GM12878 (cell line): ENCODE measurements at regions not wholly inside any gene's neighbourhood (a gene's known extent, or its start where the extent isn't known, plus 50 kb on each side); places are given as distances from the start of the nearest gene placed in this dataset.

Experiments used
- ATAC-seq: fragments of 200-7000 bp; cut with Tn5 transposase; 3 replicates; pipeline ENCODE4 v1.9.1; 2020; ENCODE audit warnings: mild to moderate bottlenecking, moderate library complexity
- BruUV-seq: library from RNA; stranded (reverse); fragments of 400-500 nt; replicated peaks from 2 replicates; lab custom pipeline; 2021; lab: Mats Ljungman, UMichigan
- CTCF ChIA-PET: fragments of 300-600 bp; sonication (Branson Sonifier 250); formaldehyde crosslinking; extraction: SDS; loops from one replicate; lab custom pipeline; 2021; ENCODE audit warnings: inconsistent platforms; lab: Yijun Ruan, JAX
- POLR2A ChIA-PET: fragments of 350-600 bp; formaldehyde crosslinking; extraction: SDS; loops from one replicate; lab custom pipeline; 2021; ENCODE audit warnings: inconsistent platforms; lab: Charles Lee
- RAD21 ChIA-PET: fragments of 300-600 bp; sonication (Branson Sonifier 250); formaldehyde crosslinking; loops from one replicate; lab custom pipeline; 2023; ENCODE audit warnings: antibody characterized with exemption; ENCODE audit not compliant: unreplicated experiment; lab: Charles Lee
- SMC1A ChIA-PET: fragments of 300-600 bp; sonication (Branson Sonifier 250); formaldehyde crosslinking; loops from one replicate; lab custom pipeline; 2023; ENCODE audit not compliant: unreplicated experiment, uncharacterized antibody; lab: Charles Lee
- DNase-seq: peaks from one replicate; pipeline ENCODE4 v3.0.0-alpha.2; 2011; ENCODE audit warnings: low read depth, low spot score
- FAIRE-seq: peaks from 3 replicates; lab custom pipeline; 2011; peaks lifted over from hg19 to GRCh38; lab: Jason Lieb, UNC
- H2AFZ ChIP-seq: 2 replicates; pipeline ENCODE4 v1.6.0; 2011; ENCODE audit warnings: low read depth, low read length, control low read depth; ENCODE audit not compliant: control insufficient read depth
- H3K27ac ChIP-seq: 2 replicates; pipeline ENCODE4 v1.5.1; 2011; ENCODE audit warnings: control low read depth; ENCODE audit not compliant: control insufficient read depth, insufficient read depth
- H3K27me3 ChIP-seq, 2 experiments: replicated peaks in 1 of 2; 2 replicates each; pipeline versions ENCODE4 v1.6.0 to v1.6.1; 2011; ENCODE audit warnings: low read length in 1 of 2; ENCODE audit not compliant: control insufficient read depth in 2 of 2, insufficient read depth in 2 of 2
- H3K36me3 ChIP-seq, 2 experiments: 2 replicates each; pipeline ENCODE4 v1.5.1; 2011; ENCODE audit warnings: low read length in 1 of 2; ENCODE audit not compliant: control insufficient read depth in 2 of 2, insufficient read depth in 2 of 2
- H3K4me1 ChIP-seq: 2 replicates; pipeline ENCODE4 v1.6.1; 2011; ENCODE audit warnings: mild to moderate bottlenecking, low read length, moderate library complexity, mixed read lengths; ENCODE audit not compliant: control insufficient read depth, insufficient read depth
- H3K4me2 ChIP-seq: 2 replicates; pipeline ENCODE4 v1.6.0; 2011; ENCODE audit warnings: control low read depth; ENCODE audit not compliant: control insufficient read depth, insufficient read depth
- H3K4me3 ChIP-seq: fragments of 200-600 bp; sonication (generic); 2 replicates; pipeline ENCODE4 v1.5.1; 2016
- H3K79me2 ChIP-seq: 2 replicates; pipeline ENCODE4 v1.6.0; 2011; ENCODE audit warnings: low read length; ENCODE audit not compliant: control insufficient read depth, insufficient read depth
- H3K9ac ChIP-seq: 2 replicates; pipeline ENCODE4 v1.8.0; 2011; ENCODE audit warnings: low read length, control low read depth, mixed read lengths; ENCODE audit not compliant: control insufficient read depth, insufficient read depth
- H3K9me3 ChIP-seq: replicated peaks from 3 replicates; pipeline ENCODE4 v1.5.1; 2011; ENCODE audit warnings: mild to moderate bottlenecking, low read length; ENCODE audit not compliant: control insufficient read depth, insufficient read depth
- H4K20me1 ChIP-seq: 2 replicates; pipeline ENCODE4 v1.6.0; 2011; ENCODE audit not compliant: control insufficient read depth, insufficient read depth
- BACH1 ChIP-seq: fragments of 450-650 bp; IDR thresholded peaks from 2 replicates; pipeline ENCODE4 v1.6.1; 2017; ENCODE audit warnings: mild to moderate bottlenecking, borderline replicate concordance
- HCFC1 ChIP-seq: fragments of 150-350 bp; IDR thresholded peaks from 2 replicates; pipeline ENCODE4 v1.6.1; 2014; ENCODE audit warnings: low read length
- IRF5 ChIP-seq: fragments of 450-650 bp; IDR thresholded peaks from 2 replicates; pipeline ENCODE4 v1.6.1; 2017; ENCODE audit warnings: borderline replicate concordance
- MEF2B ChIP-seq: fragments of 450-650 bp; IDR thresholded peaks from 2 replicates; pipeline ENCODE4 v1.6.1; 2018; ENCODE audit warnings: mild to moderate bottlenecking, moderate library complexity; ENCODE audit not compliant: partially characterized antibody, poor library complexity, severe bottlenecking
- MYC ChIP-seq: IDR thresholded peaks from 2 replicates; pipeline ENCODE4 v1.6.1; 2011; ENCODE audit warnings: mild to moderate bottlenecking, low read length, moderate library complexity, inconsistent platforms; ENCODE audit not compliant: insufficient read depth, insufficient replicate concordance, insufficient read length, severe bottlenecking
- POLR2A ChIP-seq: IDR thresholded peaks from 2 replicates; pipeline ENCODE4 v1.6.1; 2011; ENCODE audit warnings: low read depth, mild to moderate bottlenecking, low read length
- SIN3A ChIP-seq: IDR thresholded peaks from 2 replicates; pipeline ENCODE4 v1.6.1; 2012; ENCODE audit warnings: low read depth, low read length, improper control_type of control experiment
- SPI1 ChIP-seq: IDR thresholded peaks from 2 replicates; pipeline ENCODE4 v1.6.1; 2011; ENCODE audit warnings: low read depth, mild to moderate bottlenecking, low read length, moderate library complexity, borderline replicate concordance; ENCODE audit not compliant: insufficient read depth
- TARDBP ChIP-seq: IDR thresholded peaks from 2 replicates; pipeline ENCODE4 v1.6.1; 2016; ENCODE audit warnings: borderline replicate concordance
- ZNF207 ChIP-seq: fragments of 450-650 bp; IDR thresholded peaks from 2 replicates; pipeline ENCODE4 v1.6.1; 2014; ENCODE audit warnings: antibody characterized with exemption, mild to moderate bottlenecking, borderline replicate concordance
- ZZZ3 ChIP-seq: IDR thresholded peaks from 2 replicates; pipeline ENCODE4 v1.6.1; 2011; ENCODE audit warnings: low read depth; ENCODE audit not compliant: control insufficient read depth, insufficient read length
- WGBS: methylation state at CpG from one replicate; pipeline ENCODE4 v1.1.6; 2016; ENCODE audit warnings: low lambda C conversion rate; ENCODE audit not compliant: insufficient replicate concordance, insufficient coverage; ENCODE audit errors: missing lambda C conversion rate; 5-methylcytosine and 5-hydroxymethylcytosine counted together
- in situ Hi-C: fragments of 300-500 bp; cut with MboI; formaldehyde crosslinking; loops from 9 replicates; pipeline ENCODE4 v1.14.3; 2018; ENCODE audit warnings: mixed read lengths
- intact Hi-C: fragments of 100-400 bp; cut with micrococcal nuclease; formaldehyde crosslinking; loops from one replicate; pipeline ENCODE4 v1.14.2; 2022; ENCODE audit not compliant: unreplicated experiment

- no peak for FAIRE-seq
- intact Hi-C loops (loop anchor here (1.0 to 2.0 kb wide), 3 partner anchors 177 to 342 kb away; no protein-coding TSS in a partner anchor), in situ Hi-C loops (no loop called here)
- RAD21 ChIA-PET = interaction anchor here (0.6 to 8.5 kb wide), 21 partner anchors 66 to 659 kb away, joined by 3 to 163 read pairs (median 4); no protein-coding TSS in a partner anchor
- Histone ChIP-seq H3K79me2 (no peaks in the 10 kb centered on the region), H3K36me3 (no peaks in the 10 kb centered on the region), H3K4me2 (no peak overlapping the region), H4K20me1 (no peaks in the 10 kb centered on the region), H3K27me3 (no peaks in the 10 kb centered on the region), H3K9me3 (no peaks in the 10 kb centered on the region), H3K4me3 (no peak overlapping the region), H2AFZ (no peak overlapping the region), H3K4me1 (peaks cover 9% of the 10 kb centered on the region; the same call in 1 of the 2 replicates), H3K9ac (no peak overlapping the region), H3K27ac (no peak overlapping the region)
- ATAC-seq = no peak
- BruUV-seq = no TSS peak
- 65% methylated on average over 5 of the region's 5 CpGs for WGBS
- TF ChIP-seq SPI1 (no peak), POLR2A (no peak), BACH1 (no peak), ZNF207 (no peak), SIN3A (no peak), HCFC1 (no peak), IRF5 (no peak), ZZZ3 (no peak), TARDBP (no peak), MEF2B (no peak), MYC (no peak)
- SMC1A ChIA-PET = interaction anchor here (0.6 to 7.7 kb wide), 16 partner anchors 10 to 610 kb away, joined by 3 to 165 read pairs (median 5); partner anchors contain the start of gene UBL3
- POLR2A ChIA-PET = interaction anchor here (0.6 kb wide), 2 partner anchors 381 to 571 kb away, joined by 3 to 9 read pairs; no protein-coding TSS in a partner anchor
- no peak for DNase-seq
- CTCF ChIA-PET = interaction anchor here (0.6 to 8.9 kb wide), 30 partner anchors 9 to 735 kb away, joined by 3 to 286 read pairs (median 5); no protein-coding TSS in a partner anchor
Measured at GRCh38 chr13:30113551-30113950, 193.8 kb downstream of the KATNAL1 start.
